IMR-90 (cell line): ENCODE measurements at regions not wholly inside any gene's neighbourhood (a gene's known extent, or its start where the extent isn't known, plus 50 kb on each side); places are given as distances from the start of the nearest gene placed in this dataset.

Experiments
- ATAC-seq: fragments of 200-7000 bp; cut with Tn5 transposase; 2 replicates; pipeline ENCODE4 v1.9.1; 2020; ENCODE audit warnings: low read depth, mild to moderate bottlenecking, moderate library complexity
- BruUV-seq: library from RNA; stranded (reverse); fragments of 400-500 nt; replicated peaks from 2 replicates; lab custom pipeline; 2021; lab: Mats Ljungman, UMichigan
- CTCF ChIA-PET: fragments of 300-600 bp; formaldehyde crosslinking; extraction: SDS; loops from one replicate; lab custom pipeline; 2021; ENCODE audit warnings: antibody characterized with exemption; lab: Yijun Ruan, JAX
- POLR2A ChIA-PET: fragments of 300-600 bp; sonication (Branson Sonifier 250); formaldehyde crosslinking; loops from one replicate; lab custom pipeline; 2022; ENCODE audit warnings: antibody characterized with exemption; ENCODE audit not compliant: unreplicated experiment; lab: Charles Lee
- DNase-seq: peaks from one replicate; pipeline ENCODE4 v3.0.0; 2013
- H2AFZ ChIP-seq: replicated peaks from 2 replicates; pipeline ENCODE3; 2013; ENCODE audit warnings: low read length, mild to moderate bottlenecking; ENCODE audit not compliant: poor library complexity
- H2AK5ac ChIP-seq: 2 replicates; pipeline ENCODE4 v1.6.1; 2013; ENCODE audit warnings: low read depth, low read length, inconsistent platforms
- H2AK9ac ChIP-seq: replicated peaks from 2 replicates; pipeline ENCODE3; 2013; ENCODE audit warnings: mild to moderate bottlenecking, low read depth, low read length, moderate library complexity; ENCODE audit not compliant: poor library complexity
- H2BK120ac ChIP-seq: 2 replicates; pipeline ENCODE4 v1.6.1; 2013; ENCODE audit warnings: low read depth, low read length, inconsistent platforms
- H2BK15ac ChIP-seq: 3 replicates; pipeline ENCODE4 v1.6.1; 2013; ENCODE audit warnings: low read depth, low read length, inconsistent platforms
- H2BK20ac ChIP-seq: 2 replicates; pipeline ENCODE4 v1.6.1; 2013; ENCODE audit warnings: low read depth, mild to moderate bottlenecking, inconsistent platforms, low read length, moderate library complexity
- H2BK5ac ChIP-seq: 2 replicates; pipeline ENCODE4 v1.6.1; 2013; ENCODE audit warnings: mild to moderate bottlenecking, low read depth, low read length, inconsistent platforms; ENCODE audit not compliant: poor library complexity, severe bottlenecking
- H3K14ac ChIP-seq: replicated peaks from 2 replicates; pipeline ENCODE4 v1.6.1; 2013; ENCODE audit warnings: low read depth, low read length, inconsistent platforms
- H3K18ac ChIP-seq: 2 replicates; pipeline ENCODE4 v1.6.1; 2013; ENCODE audit warnings: low read depth, low read length, control low read depth
- H3K23ac ChIP-seq: 2 replicates; pipeline ENCODE4 v1.6.1; 2013; ENCODE audit warnings: low read depth, low read length, inconsistent platforms
- H3K27ac ChIP-seq: 2 replicates; pipeline ENCODE4 v1.5.1; 2013; ENCODE audit warnings: mild to moderate bottlenecking, control low read depth, low read length; ENCODE audit not compliant: insufficient read depth
- H3K27me3 ChIP-seq: 2 replicates; pipeline ENCODE4 v1.6.1; 2013; ENCODE audit warnings: low read length; ENCODE audit not compliant: control insufficient read depth, insufficient read depth
- H3K36me3 ChIP-seq: 2 replicates; pipeline ENCODE4 v1.6.1; 2013; ENCODE audit warnings: low read length, mixed read lengths; ENCODE audit not compliant: control insufficient read depth, insufficient read depth
- H3K4ac ChIP-seq: 2 replicates; pipeline ENCODE4 v1.6.1; 2013; ENCODE audit warnings: low read depth, low read length, inconsistent platforms
- H3K4me1 ChIP-seq: 2 replicates; pipeline ENCODE4 v1.6.1; 2013; ENCODE audit warnings: low read length, mixed read lengths; ENCODE audit not compliant: control insufficient read depth, insufficient read depth
- H3K4me2 ChIP-seq: 2 replicates; pipeline ENCODE4 v1.6.1; 2013; ENCODE audit warnings: low read depth, mild to moderate bottlenecking, control low read depth, low read length, moderate library complexity
- H3K4me3 ChIP-seq: 2 replicates; pipeline ENCODE4 v1.5.1; 2013; ENCODE audit warnings: low read depth, mild to moderate bottlenecking, control low read depth, low read length, moderate library complexity; ENCODE audit not compliant: insufficient read depth
- H3K56ac ChIP-seq: 2 replicates; pipeline ENCODE4 v1.6.1; 2013; ENCODE audit warnings: low read length, inconsistent platforms; ENCODE audit not compliant: insufficient read depth; ENCODE audit errors: extremely low read depth
- H3K79me1 ChIP-seq, 2 experiments: 2 replicates each; pipeline ENCODE4 v1.6.1; 2013; ENCODE audit warnings: low read length in 2 of 2, inconsistent platforms in 1 of 2, low read depth in 1 of 2
- H3K9ac ChIP-seq: 2 replicates; pipeline ENCODE4 v1.6.1; 2013; ENCODE audit warnings: low read depth, low read length, control low read depth
- H3K9me1 ChIP-seq: 2 replicates; pipeline ENCODE4 v1.6.1; 2013; ENCODE audit warnings: low read length, inconsistent platforms; ENCODE audit not compliant: insufficient read depth
- H3K9me3 ChIP-seq: 2 replicates; pipeline ENCODE4 v1.6.1; 2013; ENCODE audit warnings: low read length; ENCODE audit not compliant: control insufficient read depth, insufficient read depth
- H4K20me1 ChIP-seq: 2 replicates; pipeline ENCODE4 v1.6.1; 2013; ENCODE audit warnings: low read length, inconsistent platforms; ENCODE audit not compliant: insufficient read depth
- H4K5ac ChIP-seq: 2 replicates; pipeline ENCODE4 v1.6.1; 2013; ENCODE audit warnings: mild to moderate bottlenecking, low read depth, low read length, control low read depth
- H4K8ac ChIP-seq, 2 experiments: 2 replicates each; pipeline ENCODE4 v1.6.1; 2013; ENCODE audit warnings: low read depth in 2 of 2, low read length in 2 of 2, control low read depth in 1 of 2, inconsistent platforms in 1 of 2
- H4K91ac ChIP-seq: 2 replicates; pipeline ENCODE4 v1.6.1; 2013; ENCODE audit warnings: low read depth, low read length, inconsistent platforms; ENCODE audit not compliant: insufficient read depth
- CHD1 ChIP-seq: IDR thresholded peaks from 2 replicates; pipeline ENCODE4 v1.6.1; 2012; ENCODE audit warnings: low read depth, low read length, improper control_type of control experiment
- ELK1 ChIP-seq: fragments of 150-350 bp; IDR thresholded peaks from 2 replicates; pipeline ENCODE4 v1.6.1; 2016; ENCODE audit warnings: low read depth, mild to moderate bottlenecking, low read length, moderate library complexity, borderline replicate concordance
- FOS ChIP-seq: fragments of 150-350 bp; IDR thresholded peaks from 2 replicates; pipeline ENCODE4 v1.6.1; 2016; ENCODE audit warnings: low read depth, low read length
- MAFK ChIP-seq: IDR thresholded peaks from 2 replicates; pipeline ENCODE4 v1.6.1; 2012; ENCODE audit warnings: low read depth, low read length, improper control_type of control experiment
- RFX5 ChIP-seq: IDR thresholded peaks from 2 replicates; pipeline ENCODE4 v1.8.0; 2012; ENCODE audit warnings: low read depth, mild to moderate bottlenecking, low read length, moderate library complexity
- WGBS, 2 experiments: methylation state at CpG; one replicate each; pipeline versions ENCODE4 v1.1.5 to v1.1.7; 2013; ENCODE audit warnings: missing lambda C conversion rate in 2 of 2; ENCODE audit not compliant: insufficient read length in 1 of 2; ENCODE audit errors: extremely low coverage in 2 of 2; 5-methylcytosine and 5-hydroxymethylcytosine counted together
- dilution Hi-C: fragments of 300-500 bp; cut with HindIII; formaldehyde crosslinking; loops from one replicate; pipeline ENCODE4 v1.14.3; 2018; ENCODE audit warnings: low sequenced_read_pairs; ENCODE audit not compliant: unreplicated experiment
- in situ Hi-C: fragments of 300-500 bp; cut with MboI; formaldehyde crosslinking; loops from 3 replicates; pipeline ENCODE4 v1.14.3; 2019; ENCODE audit warnings: low sequenced_read_pairs, inconsistent platforms, mixed read lengths
- intact Hi-C: fragments of 100-400 bp; cut with micrococcal nuclease; formaldehyde crosslinking; loops from 2 replicates; pipeline ENCODE4 v1.10.0; 2022

GRCh38 chr5:108548684-108549596 lies 167.0 kb upstream of the FBXL17 start:
- ChIA-PET CTCF (no interaction called here), POLR2A (no interaction called here)
- no peak overlapping the region for H3K4me2 ChIP-seq
- H3K27ac ChIP-seq: no peak overlapping the region
- no peak overlapping the region for H3K4me3 ChIP-seq
- no peak for DNase-seq
- H3K27me3 ChIP-seq: no peaks in the 10 kb centered on the region
- no peak overlapping the region for H2AK5ac ChIP-seq
- H3K56ac ChIP-seq: no peak overlapping the region
- no peak overlapping the region for H2BK15ac ChIP-seq
- no TSS peak for BruUV-seq
- H3K36me3 ChIP-seq: no peaks in the 10 kb centered on the region
- no peak overlapping the region for H2AFZ ChIP-seq
- H4K5ac ChIP-seq: no peak overlapping the region
- no peaks in the 10 kb centered on the region for H4K20me1 ChIP-seq
- TF ChIP-seq RFX5: no peak
- no peak for TF ChIP-seq CHD1
- no peak for TF ChIP-seq MAFK
- no peak for TF ChIP-seq FOS
- TF ChIP-seq ELK1: no peak
- intact Hi-C loops (no loop called here), dilution Hi-C loops (no loop called here), in situ Hi-C loops (no loop called here)
- peaks cover 2% of the 10 kb centered on the region; the same call in 1 of the 2 replicates for H3K4me1 ChIP-seq
- no peak overlapping the region for H2BK20ac ChIP-seq
- H3K9ac ChIP-seq: no peak overlapping the region
- H2BK5ac ChIP-seq: no peak overlapping the region
- 81% methylated on average over 4 of the region's 10 CpGs; no CpG with 5 or more reads in 1 of the 2 experiments for WGBS, 2 experiments
- no peaks in the 10 kb centered on the region for H3K9me3 ChIP-seq
- no peak; the same call in 1 of the 2 replicates for ATAC-seq
- H3K4ac ChIP-seq: 0 out of 2 replicates have a peak overlapping the region, but pooled peaks have one; percentile 8
- no peak overlapping the region for H2AK9ac ChIP-seq
- H3K23ac ChIP-seq: no peak overlapping the region
- no peak overlapping the region for H2BK120ac ChIP-seq
- H4K8ac ChIP-seq: no peak overlapping the region
- no peaks in the 10 kb centered on the region; the same call in 1 of the 2 replicates for H3K9me1 ChIP-seq
- H3K79me1 ChIP-seq: no peaks in the 10 kb centered on the region
- no peak overlapping the region for H4K91ac ChIP-seq
- H3K18ac ChIP-seq: peak overlapping the region; percentile 51; the same call in 1 of the 2 replicates
- H3K14ac ChIP-seq: no peak overlapping the region
